NOMO-1 treated with DMSO at 0.1 percent for 48 hours (cell line): ENCODE measurements at regions not wholly inside any gene's neighbourhood (a gene's known extent, or its start where the extent isn't known, plus 50 kb on each side); places are given as distances from the start of the nearest gene placed in this dataset.
"Not testable (repeated sequence)": the region's sequence is repeated elsewhere in the genome, so short reads cannot be mapped to it uniquely, and the experiment has no call there.

ENCODE experiments used
- DNase-seq: peaks from one replicate; lab custom pipeline; 2025; ENCODE audit not compliant: unreplicated experiment; lab: John Stamatoyannopoulos, UW

DNA sequence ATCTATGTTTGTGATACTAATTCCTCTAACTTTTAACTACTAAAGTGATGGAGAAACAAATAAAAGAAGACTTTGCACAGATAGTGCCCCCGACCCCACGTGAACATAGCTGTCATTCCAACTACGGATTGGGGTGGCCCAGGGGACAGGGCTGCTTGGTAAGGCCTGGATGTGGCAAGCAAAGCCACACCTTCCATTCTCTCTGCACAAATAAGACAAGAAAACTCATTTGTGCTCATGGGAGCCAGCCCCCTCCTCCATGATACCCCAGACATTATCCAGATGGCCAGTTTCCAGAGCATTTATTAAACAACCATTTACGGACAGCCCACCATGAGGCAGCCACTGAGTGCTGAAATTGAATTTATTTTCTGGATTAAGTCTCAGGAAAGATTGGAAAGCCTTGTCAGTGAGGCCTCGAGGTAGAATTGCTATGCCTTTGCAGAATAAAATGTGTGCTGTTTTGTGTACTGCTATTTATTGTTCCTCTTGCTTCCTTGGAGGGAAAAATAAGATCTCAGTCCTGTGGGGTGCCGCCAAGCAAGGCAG is 151.2 kb downstream of the UNC5CL start:
- no peak for DNase-seq

DNA sequence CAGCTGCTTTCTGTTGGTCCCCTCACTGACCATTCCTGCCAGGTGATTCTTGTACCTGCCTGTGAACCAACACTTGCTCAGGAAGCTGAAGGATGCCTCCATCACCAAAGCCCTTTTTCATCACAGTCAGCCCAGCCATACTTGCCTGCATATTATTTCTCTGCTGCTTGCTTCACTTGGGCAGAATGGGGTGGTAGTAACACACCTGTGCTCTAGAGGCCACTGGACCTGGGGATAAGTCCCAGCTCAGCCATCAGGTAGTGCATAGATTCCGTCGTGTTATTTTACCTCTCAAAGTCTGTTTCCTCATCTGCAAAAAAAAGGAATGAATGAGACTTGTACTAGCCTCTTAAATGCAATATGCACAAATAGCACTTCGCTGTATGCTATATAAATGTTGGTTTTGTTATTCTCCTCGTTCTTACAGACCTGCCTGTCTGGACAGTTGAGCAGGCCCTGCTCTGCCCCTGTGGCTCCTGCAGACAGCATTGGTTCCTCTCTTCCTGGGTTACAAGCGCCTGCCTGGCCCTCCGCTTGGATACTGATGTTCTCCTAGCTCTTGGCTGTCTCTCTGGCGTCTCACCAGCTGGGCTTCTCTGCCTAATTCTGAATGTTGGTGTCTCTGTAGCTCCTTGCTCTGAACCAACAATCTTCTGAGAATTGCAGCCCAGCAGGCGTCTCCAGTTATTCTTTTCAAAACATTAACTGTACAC is 151.8 kb downstream of the UNC5CL start:
- DNase-seq: no peak

- DNase-seq: no peak
Measured at GRCh38 chr6:40885139-40885774, 153.8 kb downstream of the UNC5CL start.

GRCh38 chr6:40882323-40882997 is 156.6 kb downstream of the UNC5CL start:
- no peak for DNase-seq

GRCh38 chr6:40881501-40881900 is 157.5 kb downstream of the UNC5CL start:
- DNase-seq: peak; percentile 26

DNA sequence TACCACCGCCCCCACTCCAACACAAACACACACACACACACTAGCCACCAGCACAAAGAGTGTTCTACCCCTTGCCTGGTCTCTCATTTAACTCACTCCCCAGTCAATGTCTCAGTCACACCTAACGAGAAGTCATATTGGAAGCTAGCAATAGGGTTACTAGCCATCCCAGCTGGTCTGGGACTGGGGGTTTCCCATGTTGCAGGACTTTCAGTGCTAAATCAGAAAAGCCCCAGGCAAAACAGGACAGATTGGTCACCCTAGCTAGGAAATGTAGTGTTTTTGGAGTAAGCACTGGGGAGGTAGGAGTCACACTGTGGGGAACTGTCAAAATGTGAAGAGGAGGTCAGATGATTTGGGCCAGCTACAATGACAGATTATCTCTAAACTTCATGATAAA is 158.1 kb downstream of the UNC5CL start:
- no peak for DNase-seq

GRCh38 chr6:40879169-40879568 is 159.9 kb downstream of the UNC5CL start:
- no peak for DNase-seq

GRCh38 chr6:40877362-40877761 is 161.7 kb downstream of the UNC5CL start:
- no peak for DNase-seq

DNA sequence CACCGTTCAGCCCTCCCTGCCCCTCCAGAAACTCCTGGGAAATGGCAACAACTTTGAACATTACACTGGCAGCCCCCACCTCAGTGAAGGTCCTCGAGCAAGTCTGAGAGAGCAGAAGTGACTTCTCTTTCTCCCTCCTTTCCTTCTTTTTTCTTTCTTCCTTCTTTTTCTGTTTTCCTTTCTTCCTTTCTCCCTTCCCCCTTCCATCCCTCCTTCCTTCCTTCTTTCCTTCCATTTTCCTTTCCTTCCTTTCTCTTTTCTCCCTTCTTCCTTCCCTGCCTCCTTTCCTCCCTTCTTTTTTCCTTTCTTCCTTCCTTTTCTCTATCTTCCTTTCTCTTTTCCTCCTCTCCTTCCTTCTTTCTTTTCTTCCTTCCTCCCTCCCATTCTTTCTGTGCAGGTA is 162.7 kb downstream of the UNC5CL start:
- DNase-seq: no peak

GRCh38 chr6:40874495-40874894 is 164.5 kb downstream of the UNC5CL start:
- no peak for DNase-seq

DNA sequence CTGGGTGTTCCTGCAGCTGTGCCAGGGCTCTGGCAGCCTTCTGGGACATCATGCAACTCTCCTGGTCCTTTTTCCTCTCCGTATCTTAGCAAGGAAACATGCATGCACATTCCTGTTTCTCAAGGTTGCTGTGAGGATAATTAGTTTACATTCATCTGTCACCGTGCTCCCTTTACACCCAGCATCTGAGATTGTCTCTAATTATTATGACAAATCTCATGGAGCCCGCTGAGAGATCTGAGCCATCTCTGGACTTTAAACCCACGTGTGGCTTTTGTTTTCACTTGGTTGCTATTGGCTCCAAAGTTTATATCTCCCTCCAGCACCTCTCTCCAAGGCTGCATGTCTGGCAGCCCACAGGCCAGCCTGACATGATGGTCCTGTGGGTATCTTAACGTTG is 167.6 kb downstream of the UNC5CL start:
- DNase-seq: no peak

DNA sequence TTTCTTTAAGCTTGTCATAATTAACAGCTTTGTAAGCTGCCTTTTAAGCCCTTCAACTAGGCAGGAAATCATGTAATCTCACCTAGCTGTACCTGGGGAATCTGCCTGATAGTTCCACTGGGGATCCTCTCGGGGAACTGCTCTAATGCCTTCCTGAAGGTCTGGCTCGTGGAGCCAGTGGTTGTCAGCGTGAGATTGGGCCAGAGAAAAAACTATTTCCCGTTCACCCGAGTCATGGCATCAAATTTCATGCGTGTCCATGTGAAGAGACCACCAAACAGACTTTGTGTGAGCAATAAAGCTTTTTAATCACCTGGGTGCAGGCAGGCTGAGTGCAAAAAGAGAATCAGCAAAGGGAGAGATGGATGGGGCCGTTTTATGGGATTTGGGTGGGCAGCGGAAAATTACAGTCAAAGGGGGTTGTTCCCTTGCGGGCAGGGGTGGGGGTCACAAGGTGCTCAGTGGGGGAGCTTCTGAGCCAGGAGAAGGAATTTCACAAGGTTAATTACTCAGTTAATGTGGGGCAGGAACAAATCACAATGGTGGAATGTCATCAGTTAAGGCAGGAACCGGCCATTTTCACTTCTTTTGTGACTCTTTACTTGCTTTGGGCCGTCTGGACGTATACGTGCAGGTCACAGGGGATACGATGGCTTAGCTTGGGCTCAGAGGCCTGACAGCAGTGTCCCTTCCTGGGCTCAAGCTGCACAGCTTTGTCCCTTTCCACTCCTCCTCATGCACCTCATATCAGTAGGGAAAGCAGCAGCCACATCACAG is 170.7 kb downstream of the UNC5CL start:
- not testable (repeated sequence) for DNase-seq

DNA sequence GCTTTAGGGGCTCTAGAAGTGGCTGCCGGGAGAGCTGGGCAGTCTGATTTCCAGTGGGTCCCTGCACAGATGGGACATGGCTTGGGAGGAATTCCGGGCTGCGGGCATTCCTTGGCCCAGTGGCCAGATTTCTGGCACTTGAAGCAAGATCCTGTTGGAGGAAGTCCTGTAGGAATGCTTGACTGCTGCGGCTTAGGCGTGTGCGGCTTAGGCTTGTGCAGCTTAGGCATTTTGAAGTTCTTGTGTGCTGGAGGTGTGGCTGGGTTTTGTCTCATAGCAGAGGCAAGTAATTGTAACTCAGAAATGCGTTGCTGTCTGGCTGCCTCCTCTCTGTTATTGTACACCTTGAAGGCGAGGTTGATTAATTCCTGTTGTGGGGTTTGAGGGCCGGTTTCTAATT is 171.5 kb downstream of the UNC5CL start:
- not testable (repeated sequence) for DNase-seq

DNA sequence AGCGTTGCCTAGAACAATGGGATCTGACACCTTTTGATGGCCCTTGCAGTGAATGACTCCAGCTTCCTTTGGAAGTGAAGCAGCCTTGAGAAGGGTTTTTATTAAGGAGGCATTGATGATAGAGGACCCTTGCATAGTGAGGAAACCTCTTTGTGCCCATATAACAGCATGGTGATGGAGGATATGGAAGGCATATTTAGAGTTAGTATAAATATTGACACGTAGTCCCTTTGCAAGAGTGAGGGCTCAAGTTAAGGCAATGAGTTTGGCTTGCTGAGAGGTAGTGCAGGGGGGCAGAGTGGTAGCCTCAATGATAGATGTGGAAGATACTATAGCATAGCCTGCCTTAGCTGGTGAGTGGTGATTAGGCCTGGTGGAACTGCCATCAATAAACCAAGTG is 173.8 kb downstream of the UNC5CL start:
- not testable (repeated sequence) for DNase-seq

GRCh38 chr6:40860443-40860842 is 178.6 kb downstream of the UNC5CL start:
- DNase-seq: no peak

- DNase-seq: no peak
Measured at GRCh38 chr6:40856271-40856670, 182.8 kb downstream of the UNC5CL start.

- no peak for DNase-seq
Measured at GRCh38 chr6:40855168-40855880, 183.7 kb downstream of the UNC5CL start.

GRCh38 chr6:40854592-40854991 is 184.4 kb downstream of the UNC5CL start:
- DNase-seq: no peak

- no peak for DNase-seq
Measured at GRCh38 chr6:40852779-40853373, 186.1 kb downstream of the UNC5CL start.

- DNase-seq: no peak
Measured at GRCh38 chr6:40849546-40849945, 189.5 kb downstream of the UNC5CL start.
